ENCODE measurements at regions not wholly inside any gene's neighbourhood (a gene's known extent, or its start where the extent isn't known, plus 50 kb on each side); places are given as distances from the start of the nearest gene placed in this dataset.

DNA sequence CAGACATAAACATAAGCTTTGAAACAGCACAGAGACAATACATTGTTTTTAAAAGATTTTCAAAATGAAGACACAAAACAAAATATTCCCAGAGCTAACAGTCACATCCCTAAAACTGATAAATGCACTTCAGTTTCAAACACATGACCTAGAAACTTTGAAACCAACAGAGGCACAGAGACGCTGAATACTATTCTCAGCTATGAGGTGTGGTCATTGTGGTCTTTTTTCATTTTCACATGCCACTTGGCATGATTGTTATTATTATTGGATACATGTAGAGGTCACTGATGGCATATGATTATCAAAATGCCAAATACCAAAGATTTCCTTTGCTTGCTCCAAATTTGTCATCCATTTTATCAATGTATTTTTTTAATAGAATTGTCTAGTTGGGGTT, 306.9 kb downstream of the QKI start:
- TF ChIP-seq, protein P1, sequence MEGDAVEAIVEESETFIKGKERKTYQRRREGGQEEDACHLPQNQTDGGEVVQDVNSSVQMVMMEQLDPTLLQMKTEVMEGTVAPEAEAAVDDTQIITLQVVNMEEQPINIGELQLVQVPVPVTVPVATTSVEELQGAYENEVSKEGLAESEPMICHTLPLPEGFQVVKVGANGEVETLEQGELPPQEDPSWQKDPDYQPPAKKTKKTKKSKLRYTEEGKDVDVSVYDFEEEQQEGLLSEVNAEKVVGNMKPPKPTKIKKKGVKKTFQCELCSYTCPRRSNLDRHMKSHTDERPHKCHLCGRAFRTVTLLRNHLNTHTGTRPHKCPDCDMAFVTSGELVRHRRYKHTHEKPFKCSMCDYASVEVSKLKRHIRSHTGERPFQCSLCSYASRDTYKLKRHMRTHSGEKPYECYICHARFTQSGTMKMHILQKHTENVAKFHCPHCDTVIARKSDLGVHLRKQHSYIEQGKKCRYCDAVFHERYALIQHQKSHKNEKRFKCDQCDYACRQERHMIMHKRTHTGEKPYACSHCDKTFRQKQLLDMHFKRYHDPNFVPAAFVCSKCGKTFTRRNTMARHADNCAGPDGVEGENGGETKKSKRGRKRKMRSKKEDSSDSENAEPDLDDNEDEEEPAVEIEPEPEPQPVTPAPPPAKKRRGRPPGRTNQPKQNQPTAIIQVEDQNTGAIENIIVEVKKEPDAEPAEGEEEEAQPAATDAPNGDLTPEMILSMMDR (conservative IDR thresholded peaks at IDR 0.05; ENCODE audit: low read depth, low read length): no peak
- TF ChIP-seq MAZ (IDR thresholded peaks at IDR 0.05; ENCODE audit: borderline replicate concordance, low read depth, low read length): no peak
- TF ChIP-seq POLR2A (IDR thresholded peaks at IDR 0.05; ENCODE audit: low read depth, low read length): no peak
- TF ChIP-seq RFX5 (IDR thresholded peaks at IDR 0.05; ENCODE audit: low read depth, low read length): no peak
- TF ChIP-seq RAD21 (IDR thresholded peaks at IDR 0.05; ENCODE audit: low read length): no peak

Measured in IMR-90 (cell line).